A549 (cell line): ENCODE measurements at regions not wholly inside any gene's neighbourhood (a gene's known extent, or its start where the extent isn't known, plus 50 kb on each side); places are given as distances from the start of the nearest gene placed in this dataset.

Experiments
- ATAC-seq, 2 experiments: fragments of 200-7000 bp in 1 of 2; fragments of >200 bp in 1 of 2; cut with Nextera tagmentation in 1 of 2; cut with Tn5 transposase in 1 of 2; 3 replicates each; pipeline versions ENCODE4 v1.8.0 to v1.9.1; 2018 to 2020; ENCODE audit warnings: mild to moderate bottlenecking in 1 of 2, moderate library complexity in 1 of 2
- CTCF ChIA-PET: fragments of 300-600 bp; sonication (Branson Sonifier 250); formaldehyde crosslinking; extraction: SDS; loops from one replicate; lab custom pipeline; 2021; ENCODE audit warnings: antibody characterized with exemption, inconsistent platforms; lab: Yijun Ruan, JAX
- POLR2A ChIA-PET: fragments of 350-600 bp; formaldehyde crosslinking; extraction: SDS; loops from one replicate; lab custom pipeline; 2021; ENCODE audit warnings: antibody characterized with exemption, inconsistent platforms; lab: Yijun Ruan, JAX
- DNase-seq, 2 experiments: peaks; one replicate each; pipeline versions ENCODE4 v3.0.0 to v3.0.0-alpha.2; 2011 to 2016; ENCODE audit warnings: low read depth in 1 of 2, low spot score in 1 of 2
- FAIRE-seq: peaks from 2 replicates; lab custom pipeline; 2011; peaks lifted over from hg19 to GRCh38; lab: Jason Lieb, UNC
- H3K27ac ChIP-seq, 2 experiments: fragments of >200 bp; sonication (Bioruptor Twin); formaldehyde crosslinking; 3 replicates each; pipeline ENCODE4 v1.5.1; 2016 to 2017
- H3K4me1 ChIP-seq: fragments of >200 bp; sonication (Bioruptor Twin); formaldehyde crosslinking; 3 replicates; pipeline ENCODE4 v1.6.1; 2016
- H3K4me2 ChIP-seq: fragments of >200 bp; sonication (Bioruptor Twin); formaldehyde crosslinking; 3 replicates; pipeline ENCODE4 v1.6.1; 2016
- H3K4me3 ChIP-seq: fragments of >200 bp; sonication (Bioruptor Twin); formaldehyde crosslinking; 3 replicates; pipeline ENCODE4 v1.5.1; 2016
- H3K9me3 ChIP-seq: fragments of >200 bp; sonication (Bioruptor Twin); formaldehyde crosslinking; 3 replicates; pipeline ENCODE4 v1.6.1; 2016
- ATOH8 ChIP-seq: fragments of 250-450 bp; sonication (Bioruptor Pico); IDR thresholded peaks from 2 replicates; pipeline ENCODE4 v1.5.0; 2020; ENCODE audit warnings: low read depth, mild to moderate bottlenecking, moderate library complexity
- BHLHE40 ChIP-seq: IDR thresholded peaks from 2 replicates; pipeline ENCODE4 v1.6.1; 2012; ENCODE audit warnings: low read depth, low read length, inconsistent platforms
- CBX8 ChIP-seq: fragments of 200-600 bp; sonication (generic); IDR thresholded peaks from 2 replicates; pipeline ENCODE4 v1.6.1; 2016
- CHD4 ChIP-seq: fragments of 200-600 bp; sonication (generic); IDR thresholded peaks from 2 replicates; pipeline ENCODE4 v1.6.1; 2016; ENCODE audit warnings: antibody characterized with exemption, mild to moderate bottlenecking, borderline replicate concordance
- ELK1 ChIP-seq: fragments of 150-350 bp; IDR thresholded peaks from 2 replicates; pipeline ENCODE4 v1.6.1; 2014; ENCODE audit warnings: low read depth, mild to moderate bottlenecking, low read length
- ESRRA ChIP-seq: fragments of 150-350 bp; IDR thresholded peaks from 2 replicates; pipeline ENCODE4 v1.6.1; 2014; ENCODE audit warnings: mild to moderate bottlenecking, low read length, borderline replicate concordance
- FOSL2 ChIP-seq, 2 experiments: fragments of 450-650 bp in 1 of 2; fragments of >200 bp in 1 of 2; sonication (Bioruptor Twin) in 1 of 2; formaldehyde crosslinking; IDR thresholded peaks; 2 replicates each; pipeline versions ENCODE4 v1.5.0 to v1.6.1; 2016 to 2020; ENCODE audit warnings: mild to moderate bottlenecking in 1 of 2, moderate library complexity in 1 of 2
- GATA3 ChIP-seq: IDR thresholded peaks from 2 replicates; pipeline ENCODE4 v1.6.1; 2012; ENCODE audit warnings: borderline replicate concordance
- HOXA7 ChIP-seq: fragments of 250-450 bp; sonication (Bioruptor Pico); IDR thresholded peaks from 2 replicates; pipeline ENCODE4 v1.5.0; 2020; ENCODE audit warnings: mild to moderate bottlenecking, moderate library complexity
- JUNB ChIP-seq: fragments of >200 bp; sonication (Bioruptor Twin); formaldehyde crosslinking; IDR thresholded peaks from 2 replicates; pipeline ENCODE4 v1.6.1; 2016
- MAFK ChIP-seq: fragments of 450-650 bp; IDR thresholded peaks from 2 replicates; pipeline ENCODE4 v1.6.1; 2014; ENCODE audit not compliant: partially characterized antibody
- MAX ChIP-seq: IDR thresholded peaks from 2 replicates; pipeline ENCODE4 v1.6.1; 2012
- NFE2L2 ChIP-seq: fragments of 150-350 bp; conservative IDR thresholded peaks from 2 replicates; pipeline ENCODE4 v1.6.1; 2014; ENCODE audit warnings: low read length
- RAD21 ChIP-seq, 2 experiments: fragments of >200 bp in 1 of 2; sonication (Bioruptor Twin) in 1 of 2; formaldehyde crosslinking in 1 of 2; IDR thresholded peaks in 1 of 2; conservative IDR thresholded peaks in 1 of 2; 2 replicates in 1 of 2; 3 replicates in 1 of 2; pipeline ENCODE4 v1.6.1; 2012 to 2018; ENCODE audit warnings: inconsistent platforms in 1 of 2
- RCOR1 ChIP-seq: fragments of 150-350 bp; IDR thresholded peaks from 2 replicates; pipeline ENCODE4 v1.6.1; 2014; ENCODE audit warnings: antibody characterized with exemption, low read length, low read depth
- RFX5 ChIP-seq: fragments of 450-650 bp; IDR thresholded peaks from 2 replicates; pipeline ENCODE4 v1.7.1; 2014; ENCODE audit warnings: antibody characterized with exemption, mild to moderate bottlenecking, moderate library complexity
- TP53 ChIP-seq: fragments of 250-450 bp; sonication (Bioruptor Pico); IDR thresholded peaks from 2 replicates; pipeline ENCODE4 v1.5.0; 2021; ENCODE audit warnings: mild to moderate bottlenecking, moderate library complexity
- ZC3H11A ChIP-seq: fragments of 450-650 bp; IDR thresholded peaks from 2 replicates; pipeline ENCODE4 v1.6.1; 2014; ENCODE audit warnings: antibody characterized with exemption, mild to moderate bottlenecking
- WGBS: methylation state at CpG from one replicate; pipeline ENCODE4 v1.1.6; 2017; ENCODE audit errors: missing lambda C conversion rate; 5-methylcytosine and 5-hydroxymethylcytosine counted together

- peak overlapping the region; percentile 79 to 80 for H3K27ac ChIP-seq
- POLR2A ChIA-PET: no interaction called here
- DNase-seq (no peak), FAIRE-seq (no peak), ATAC-seq (no peak)
- no peak overlapping the region for H3K4me3 ChIP-seq
- WGBS: 81% methylated on average over 3 of the region's 3 CpGs
- no peak for TF ChIP-seq MAFK
- TF ChIP-seq TP53 (CRISPR knock-in tag): no peak
- no peak for TF ChIP-seq NFE2L2
- no peak for TF ChIP-seq ATOH8 (CRISPR knock-in tag)
- TF ChIP-seq RCOR1: no peak
- TF ChIP-seq RAD21 (conservative IDR thresholded peaks at IDR 0.05 in 1 of 2, IDR thresholded peaks at IDR 0.05 in 1 of 2): no peak
- TF ChIP-seq BHLHE40: no peak
- no peak for TF ChIP-seq CBX8
- TF ChIP-seq RFX5: no peak
- TF ChIP-seq FOSL2 (IDR thresholded peaks at IDR 0.05): no peak
- TF ChIP-seq FOSL2 (CRISPR knock-in tag; IDR thresholded peaks at IDR 0.05): no peak
- no peak for TF ChIP-seq MAX
- CTCF ChIA-PET: no interaction called here
- peak overlapping the region; percentile 61 for H3K4me2 ChIP-seq
- no peaks in the 10 kb centered on the region for H3K9me3 ChIP-seq
- peaks cover 76% of the 10 kb centered on the region for H3K4me1 ChIP-seq
Measured at GRCh38 chr5:60489856-60490255, 210.1 kb downstream of the DEPDC1B start.

- Histone ChIP-seq H3K9me3 (no peaks in the 10 kb centered on the region), H3K27ac (peak overlapping the region; percentile 79 to 80), H3K4me2 (peak overlapping the region; percentile 61), H3K4me1 (peaks cover 71% of the 10 kb centered on the region), H3K4me3 (no peak overlapping the region)
- 1% methylated on average over 2 of the region's 2 CpGs for WGBS
- CTCF ChIA-PET: no interaction called here
- ATAC-seq (no peak), FAIRE-seq (no peak), DNase-seq (no peak)
- POLR2A ChIA-PET: no interaction called here
- TF ChIP-seq JUNB (no peak), FOSL2 (IDR thresholded peaks at IDR 0.05) (no peak), FOSL2 (CRISPR knock-in tag; IDR thresholded peaks at IDR 0.05) (no peak), HOXA7 (CRISPR knock-in tag) (no peak)
Measured at GRCh38 chr5:60489377-60489776, 210.6 kb downstream of the DEPDC1B start.

- FAIRE-seq: no peak
- H3K4me1 ChIP-seq: peaks cover 63% of the 10 kb centered on the region
- no peak for ATAC-seq
- TF ChIP-seq RFX5 (no peak), ZC3H11A (no peak), ELK1 (no peak), CHD4 (no peak), ESRRA (no peak), ATOH8 (CRISPR knock-in tag) (no peak), GATA3 (no peak)
- no peak for DNase-seq
- H3K9me3 ChIP-seq: no peaks in the 10 kb centered on the region
- peak overlapping the region; percentile 23 for H3K4me3 ChIP-seq
- CTCF ChIA-PET: no interaction called here
- POLR2A ChIA-PET: no interaction called here
- 56% methylated on average over 6 of the region's 6 CpGs for WGBS
- peak overlapping the region; percentile 79 to 83 for H3K27ac ChIP-seq
- peak overlapping the region; percentile 61 for H3K4me2 ChIP-seq
Measured at GRCh38 chr5:60488466-60489130, 211.4 kb downstream of the DEPDC1B start.
